GM23338 (cell line): ENCODE measurements at regions not wholly inside any gene's neighbourhood (a gene's known extent, or its start where the extent isn't known, plus 50 kb on each side); places are given as distances from the start of the nearest gene placed in this dataset.

Experiments
- ATAC-seq: fragments of 200-7000 bp; cut with Tn5 transposase; 3 replicates; pipeline ENCODE4 v1.9.1; 2020
- DNase-seq: peaks from one replicate; pipeline ENCODE4 v3.0.0-alpha.2; 2015; ENCODE audit warnings: low spot score
- H2AFZ ChIP-seq: fragments of 200-600 bp; sonication (generic); 2 replicates; pipeline ENCODE4 v1.8.0; 2016; ENCODE audit warnings: antibody characterized with exemption, mild to moderate bottlenecking, moderate library complexity
- H3F3A ChIP-seq: fragments of 200-600 bp; sonication (generic); replicated peaks from 2 replicates; pipeline ENCODE4 v1.8.0; 2017; ENCODE audit warnings: antibody characterized with exemption, mixed run types, low read depth
- H3K27ac ChIP-seq: fragments of 200-600 bp; sonication (generic); 2 replicates; pipeline ENCODE4 v1.6.1; 2016; ENCODE audit warnings: low read depth
- H3K27me3 ChIP-seq: fragments of 200-600 bp; sonication (generic); 2 replicates; pipeline ENCODE4 v1.8.0; 2016; ENCODE audit warnings: mild to moderate bottlenecking, mixed run types, moderate library complexity; ENCODE audit not compliant: insufficient read depth
- H3K36me3 ChIP-seq: fragments of 200-600 bp; sonication (generic); 2 replicates; pipeline ENCODE4 v1.8.0; 2016; ENCODE audit warnings: mild to moderate bottlenecking; ENCODE audit not compliant: insufficient read depth
- H3K4me1 ChIP-seq: fragments of 200-600 bp; sonication (generic); 2 replicates; pipeline ENCODE4 v1.8.0; 2016; ENCODE audit warnings: mild to moderate bottlenecking, moderate library complexity; ENCODE audit not compliant: insufficient read depth
- H3K4me2 ChIP-seq: fragments of 200-600 bp; sonication (generic); 2 replicates; pipeline ENCODE4 v1.7.1; 2017; ENCODE audit warnings: mixed run types
- H3K4me3 ChIP-seq: fragments of 200-600 bp; sonication (generic); 2 replicates; pipeline ENCODE4 v1.6.1; 2016; ENCODE audit warnings: mixed run types
- H3K79me2 ChIP-seq: fragments of 200-600 bp; sonication (generic); replicated peaks from 2 replicates; pipeline ENCODE4 v1.8.0; 2017; ENCODE audit warnings: mild to moderate bottlenecking; ENCODE audit not compliant: insufficient read depth
- H3K9me2 ChIP-seq: fragments of 200-600 bp; sonication (generic); 2 replicates; pipeline ENCODE4 v1.8.0; 2017; ENCODE audit not compliant: insufficient read depth
- H4K20me1 ChIP-seq: fragments of 200-600 bp; sonication (generic); replicated peaks from 2 replicates; pipeline ENCODE4 v1.8.0; 2017; ENCODE audit warnings: mild to moderate bottlenecking; ENCODE audit not compliant: insufficient read depth
- H3K27ac Mint-ChIP-seq: 2 replicates; pipeline ENCODE4 v1.8.0; 2020; ENCODE audit warnings: inconsistent platforms, mild to moderate bottlenecking, moderate library complexity, mixed read lengths
- H3K27me3 Mint-ChIP-seq: 3 replicates; pipeline ENCODE4 v1.8.0; 2022; ENCODE audit warnings: low read depth, mild to moderate bottlenecking, moderate library complexity, mixed read lengths, inconsistent platforms; ENCODE audit not compliant: insufficient read depth, poor library complexity
- H3K36me3 Mint-ChIP-seq: 3 replicates; pipeline ENCODE4 v1.8.0; 2021; ENCODE audit warnings: low read depth, mild to moderate bottlenecking, inconsistent platforms, moderate library complexity, mixed read lengths
- H3K4me1 Mint-ChIP-seq: 3 replicates; pipeline ENCODE4 v1.8.0; 2020; ENCODE audit warnings: mild to moderate bottlenecking, inconsistent platforms, mixed read lengths
- H3K4me3 Mint-ChIP-seq: 3 replicates; pipeline ENCODE4 v1.8.0; 2021; ENCODE audit warnings: moderate library complexity, mild to moderate bottlenecking, inconsistent platforms, mixed read lengths
- H3K9me3 Mint-ChIP-seq: 3 replicates; pipeline ENCODE4 v1.8.0; 2020; ENCODE audit warnings: moderate library complexity, mild to moderate bottlenecking, inconsistent platforms, mixed read lengths
- CREB1 ChIP-seq: fragments of 250-450 bp; sonication (Bioruptor Pico); IDR thresholded peaks from 2 replicates; pipeline ENCODE4 v1.5.0; 2020; ENCODE audit warnings: low read depth, mild to moderate bottlenecking, moderate library complexity
- ETS1 ChIP-seq: IDR thresholded peaks from 2 replicates; pipeline ENCODE4 v1.6.1; 2016; ENCODE audit warnings: antibody characterized with exemption
- EZH2 ChIP-seq: fragments of 200-600 bp; sonication (generic); IDR thresholded peaks from one replicate; pipeline ENCODE4 v1.8.0; 2017; ENCODE audit warnings: antibody characterized with exemption, mild to moderate bottlenecking, low read depth; ENCODE audit not compliant: unreplicated experiment
- EZH2phosphoT487 ChIP-seq: fragments of 200-600 bp; sonication (generic); IDR thresholded peaks from one replicate; pipeline ENCODE4 v1.8.1; 2018; ENCODE audit warnings: antibody characterized with exemption; ENCODE audit not compliant: unreplicated experiment
- JUNB ChIP-seq: IDR thresholded peaks from one replicate; pipeline ENCODE4 v1.6.1; 2016; ENCODE audit warnings: antibody characterized with exemption; ENCODE audit not compliant: unreplicated experiment
- NANOG ChIP-seq: IDR thresholded peaks from 2 replicates; pipeline ENCODE4 v1.6.1; 2016; ENCODE audit warnings: antibody characterized with exemption, borderline replicate concordance
- REST ChIP-seq: IDR thresholded peaks from one replicate; pipeline ENCODE4 v1.6.1; 2018; ENCODE audit warnings: antibody characterized with exemption; ENCODE audit not compliant: unreplicated experiment
- STAT1 ChIP-seq: IDR thresholded peaks from one replicate; pipeline ENCODE4 v1.6.1; 2016; ENCODE audit warnings: antibody characterized with exemption; ENCODE audit not compliant: unreplicated experiment
- ZNF114 ChIP-seq: fragments of 250-450 bp; sonication (Bioruptor Pico); IDR thresholded peaks from 2 replicates; pipeline ENCODE4 v1.5.0; 2020; ENCODE audit warnings: mild to moderate bottlenecking, moderate library complexity
- ZNF331 ChIP-seq: fragments of 250-450 bp; sonication (Bioruptor Pico); IDR thresholded peaks from 2 replicates; pipeline ENCODE4 v1.5.0; 2020; ENCODE audit warnings: low read depth, mild to moderate bottlenecking, moderate library complexity
- ZNF462 ChIP-seq: fragments of 250-450 bp; sonication (Bioruptor Pico); IDR thresholded peaks from 2 replicates; pipeline ENCODE4 v1.5.0; 2020; ENCODE audit warnings: mild to moderate bottlenecking, moderate library complexity

- H3K27ac Mint-ChIP-seq: no peak overlapping the region
- no peaks in the 10 kb centered on the region for H3K36me3 ChIP-seq
- DNase-seq: no peak
- no peaks in the 10 kb centered on the region for H4K20me1 ChIP-seq
- peaks cover 7% of the 10 kb centered on the region for H3K4me1 ChIP-seq
- no peak overlapping the region for H2AFZ ChIP-seq
- H3K4me3 Mint-ChIP-seq: no peak overlapping the region
- no peak overlapping the region for H3K27ac ChIP-seq
- no peaks in the 10 kb centered on the region for H3K27me3 ChIP-seq
- no peak for TF ChIP-seq ZNF114 (CRISPR knock-in tag)
- TF ChIP-seq REST: no peak
- no peak for TF ChIP-seq STAT1
- no peak for TF ChIP-seq JUNB
- no peak for TF ChIP-seq NANOG
- no peak for TF ChIP-seq ETS1
- no peak for TF ChIP-seq CREB1 (CRISPR knock-in tag)
- no peak for TF ChIP-seq ZNF462 (CRISPR knock-in tag)
- no peak for TF ChIP-seq EZH2
- TF ChIP-seq ZNF331 (CRISPR knock-in tag): no peak
- TF ChIP-seq EZH2phosphoT487: no peak
- ATAC-seq: no peak
- no peak overlapping the region for H3K4me3 ChIP-seq
- peaks cover 17% of the 10 kb centered on the region for H3K4me1 Mint-ChIP-seq
- no peaks in the 10 kb centered on the region for H3K36me3 Mint-ChIP-seq
- no peaks in the 10 kb centered on the region for H3K79me2 ChIP-seq
- H3F3A ChIP-seq: no peaks in the 10 kb centered on the region
- H3K9me3 Mint-ChIP-seq: no peaks in the 10 kb centered on the region
- H3K9me2 ChIP-seq: peaks cover 5% of the 10 kb centered on the region; the same call in 1 of the 2 replicates
- peaks cover 3% of the 10 kb centered on the region for H3K27me3 Mint-ChIP-seq
- H3K4me2 ChIP-seq: no peak overlapping the region
These were observed 70.8 kb upstream of the B3GAT1 start for GRCh38 chr11:134482865-134483264.
